AG09309 (cell line): ENCODE measurements at regions not wholly inside any gene's neighbourhood (a gene's known extent, or its start where the extent isn't known, plus 50 kb on each side); places are given as distances from the start of the nearest gene placed in this dataset.

ENCODE experiments used
- DNase-seq: peaks from one replicate; pipeline ENCODE4 v3.0.0-alpha.2; 2010; ENCODE audit warnings: low read depth
- H3K4me3 ChIP-seq: 2 replicates; pipeline ENCODE4 v1.5.1; 2011; ENCODE audit warnings: mild to moderate bottlenecking, low read depth, low read length, moderate library complexity; ENCODE audit not compliant: control insufficient read depth
- CTCF ChIP-seq: IDR thresholded peaks from 2 replicates; pipeline ENCODE4 v1.5.1; 2011; ENCODE audit warnings: mild to moderate bottlenecking, low read depth, low read length, inconsistent platforms; ENCODE audit not compliant: insufficient read depth, control insufficient read depth; ENCODE audit errors: missing control alignments

GRCh38 chr17:69757688-69758430, 317.2 kb upstream of the KCNJ16 start:
- TF ChIP-seq CTCF: no peak
- peak; percentile 98 for DNase-seq
- H3K4me3 ChIP-seq: no peak overlapping the region

GRCh38 chr17:69760562-69760961, 314.5 kb upstream of the KCNJ16 start:
- DNase-seq: no peak
- H3K4me3 ChIP-seq: no peak overlapping the region
- TF ChIP-seq CTCF: no peak

- no peak overlapping the region for H3K4me3 ChIP-seq
- no peak for DNase-seq
- no peak for TF ChIP-seq CTCF
Measured at GRCh38 chr17:69761011-69761410, 314.0 kb upstream of the KCNJ16 start.

- no peak for TF ChIP-seq CTCF
- peak; percentile 94 for DNase-seq
- no peak overlapping the region for H3K4me3 ChIP-seq
Measured at GRCh38 chr17:69761767-69762321, 313.2 kb upstream of the KCNJ16 start.

GRCh38 chr17:69762359-69762758, 312.7 kb upstream of the KCNJ16 start:
- no peak overlapping the region for H3K4me3 ChIP-seq
- TF ChIP-seq CTCF: no peak
- no peak for DNase-seq

GRCh38 chr17:69762766-69763165, 312.3 kb upstream of the KCNJ16 start:
- no peak for DNase-seq
- no peak for TF ChIP-seq CTCF
- no peak overlapping the region for H3K4me3 ChIP-seq
